ENCODE measurements at regions not wholly inside any gene's neighbourhood (a gene's known extent, or its start where the extent isn't known, plus 50 kb on each side); places are given as distances from the start of the nearest gene placed in this dataset.

DNA sequence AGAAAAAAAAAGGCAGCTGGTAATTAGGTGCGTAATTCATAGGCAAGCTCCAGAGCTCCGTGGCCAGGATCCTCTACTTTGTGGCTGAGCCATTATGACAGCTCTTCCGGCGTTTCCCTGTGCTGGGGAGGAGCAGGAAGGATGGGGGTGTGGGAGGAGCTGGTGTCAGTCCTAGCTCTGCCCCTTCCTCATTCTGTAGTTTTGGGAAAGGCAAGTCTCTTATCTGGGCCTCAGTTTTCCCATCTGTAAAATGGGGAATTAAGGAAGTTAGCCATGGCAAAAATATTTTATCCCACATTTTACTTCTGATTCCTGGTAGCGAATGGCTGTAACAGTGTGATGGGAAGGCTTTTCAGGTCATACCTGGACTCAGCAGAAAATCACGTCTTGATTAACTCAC is 81.1 kb downstream of the SEC61B start:
- Histone ChIP-seq H3K4me3 (ENCODE audit: low read depth, low read length) (no peak overlapping the region), H3K27me3 (no peaks in the 10 kb centered on the region), H3K4me1 (peaks cover 3% of the 10 kb centered on the region; the same call in 1 of the 2 replicates), H3K36me3 (no peaks in the 10 kb centered on the region), H3K9me3 (no peaks in the 10 kb centered on the region; the same call in 1 of the 2 replicates)
- DNase-seq: no peak
- TF ChIP-seq, protein P1, sequence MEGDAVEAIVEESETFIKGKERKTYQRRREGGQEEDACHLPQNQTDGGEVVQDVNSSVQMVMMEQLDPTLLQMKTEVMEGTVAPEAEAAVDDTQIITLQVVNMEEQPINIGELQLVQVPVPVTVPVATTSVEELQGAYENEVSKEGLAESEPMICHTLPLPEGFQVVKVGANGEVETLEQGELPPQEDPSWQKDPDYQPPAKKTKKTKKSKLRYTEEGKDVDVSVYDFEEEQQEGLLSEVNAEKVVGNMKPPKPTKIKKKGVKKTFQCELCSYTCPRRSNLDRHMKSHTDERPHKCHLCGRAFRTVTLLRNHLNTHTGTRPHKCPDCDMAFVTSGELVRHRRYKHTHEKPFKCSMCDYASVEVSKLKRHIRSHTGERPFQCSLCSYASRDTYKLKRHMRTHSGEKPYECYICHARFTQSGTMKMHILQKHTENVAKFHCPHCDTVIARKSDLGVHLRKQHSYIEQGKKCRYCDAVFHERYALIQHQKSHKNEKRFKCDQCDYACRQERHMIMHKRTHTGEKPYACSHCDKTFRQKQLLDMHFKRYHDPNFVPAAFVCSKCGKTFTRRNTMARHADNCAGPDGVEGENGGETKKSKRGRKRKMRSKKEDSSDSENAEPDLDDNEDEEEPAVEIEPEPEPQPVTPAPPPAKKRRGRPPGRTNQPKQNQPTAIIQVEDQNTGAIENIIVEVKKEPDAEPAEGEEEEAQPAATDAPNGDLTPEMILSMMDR (IDR thresholded peaks at IDR 0.05; ENCODE audit: low read depth, low read length): no peak

- no peaks in the 10 kb centered on the region for H3K27me3 ChIP-seq
- no peak for DNase-seq
- H3K4me1 ChIP-seq: no peaks in the 10 kb centered on the region
- H3K36me3 ChIP-seq: no peaks in the 10 kb centered on the region
- no peaks in the 10 kb centered on the region; the same call in 1 of the 2 replicates for H3K9me3 ChIP-seq
- H3K4me3 ChIP-seq (ENCODE audit: low read depth, low read length): no peak overlapping the region
- TF ChIP-seq, protein P1 (IDR thresholded peaks at IDR 0.05; ENCODE audit: low read depth, low read length): no peak
Observed at GRCh38 chr9:99305124-99305523, 83.0 kb downstream of the SEC61B start.

DNA sequence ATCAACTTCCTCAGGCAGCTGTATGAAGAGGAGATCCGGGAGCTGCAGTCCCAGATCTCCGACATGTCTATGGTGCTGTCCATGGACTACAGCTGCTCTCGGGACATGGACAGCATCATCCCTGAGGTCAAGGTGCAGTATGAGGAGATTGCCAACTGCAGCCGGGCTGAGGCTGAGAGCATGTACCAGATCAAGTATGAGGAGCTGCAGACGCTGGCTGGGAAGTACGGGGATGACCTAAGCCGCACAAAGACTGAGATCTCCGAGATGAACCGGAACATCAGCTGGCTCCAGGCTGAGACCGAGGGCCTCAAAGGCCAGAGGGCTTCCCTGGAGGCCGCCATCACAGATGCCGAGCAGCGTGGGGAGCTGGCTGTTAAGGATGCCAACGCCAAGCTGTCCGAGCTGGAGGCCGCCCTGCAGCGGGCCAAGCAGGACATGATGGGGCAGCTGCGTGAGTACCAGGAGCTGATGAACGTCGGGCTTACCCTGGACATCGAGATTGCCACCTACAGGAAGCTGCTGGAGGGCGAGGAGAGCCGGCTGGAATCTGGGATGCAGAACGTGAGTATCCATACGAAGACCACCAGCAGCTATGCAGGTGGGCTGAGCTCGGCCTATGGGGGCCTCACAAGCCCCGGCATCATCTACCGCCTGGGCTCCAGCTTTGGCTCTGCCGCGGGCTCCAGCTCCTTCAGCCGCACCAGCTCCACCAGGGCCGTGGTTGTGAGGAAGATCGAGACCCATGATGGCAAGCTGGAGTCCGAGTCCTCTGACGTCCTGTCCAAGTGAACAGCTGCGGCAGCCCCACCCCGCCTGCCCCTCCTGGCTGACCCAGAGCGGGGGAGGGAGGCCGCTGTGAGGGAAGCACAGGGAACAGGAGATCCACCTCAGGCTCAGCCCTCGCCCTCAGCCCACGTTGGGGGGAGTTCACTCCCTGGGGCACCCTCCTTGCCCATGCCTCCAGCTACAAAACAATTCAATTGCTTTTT is 84.0 kb downstream of the SEC61B start:
- H3K4me1 ChIP-seq: no peaks in the 10 kb centered on the region
- H3K4me3 ChIP-seq (ENCODE audit: low read depth, low read length): no peak overlapping the region
- no peaks in the 10 kb centered on the region for H3K27me3 ChIP-seq
- no peaks in the 10 kb centered on the region for H3K36me3 ChIP-seq
- TF ChIP-seq, protein P1 (IDR thresholded peaks at IDR 0.05; ENCODE audit: low read depth, low read length): no peak
- no peaks in the 10 kb centered on the region; the same call in 1 of the 2 replicates for H3K9me3 ChIP-seq
- no peak for DNase-seq

DNA sequence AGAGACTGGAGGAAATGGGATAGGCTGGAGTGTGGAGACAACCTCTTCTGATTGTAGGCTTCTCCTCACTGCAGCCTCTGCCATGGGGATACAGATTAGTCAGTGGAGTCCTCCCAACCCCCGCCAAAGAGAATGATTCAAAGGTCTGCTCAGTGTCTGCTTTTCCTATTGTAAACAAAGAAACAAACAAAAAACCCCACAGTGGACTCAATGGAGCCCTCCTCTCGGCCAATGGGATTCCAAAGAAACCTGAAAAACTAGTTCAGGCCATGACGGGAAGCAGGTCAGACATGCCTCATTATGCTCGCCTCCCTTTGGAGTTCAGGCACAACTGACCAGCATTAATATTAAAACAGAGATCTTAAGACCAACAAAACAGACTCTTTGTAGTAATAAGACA is 85.8 kb downstream of the SEC61B start:
- Histone ChIP-seq H3K4me3 (ENCODE audit: low read depth, low read length) (no peak overlapping the region), H3K9me3 (no peaks in the 10 kb centered on the region), H3K36me3 (no peaks in the 10 kb centered on the region), H3K27me3 (no peaks in the 10 kb centered on the region), H3K4me1 (no peaks in the 10 kb centered on the region)
- TF ChIP-seq, protein P1 (IDR thresholded peaks at IDR 0.05; ENCODE audit: low read depth, low read length): no peak
- no peak for DNase-seq

DNA sequence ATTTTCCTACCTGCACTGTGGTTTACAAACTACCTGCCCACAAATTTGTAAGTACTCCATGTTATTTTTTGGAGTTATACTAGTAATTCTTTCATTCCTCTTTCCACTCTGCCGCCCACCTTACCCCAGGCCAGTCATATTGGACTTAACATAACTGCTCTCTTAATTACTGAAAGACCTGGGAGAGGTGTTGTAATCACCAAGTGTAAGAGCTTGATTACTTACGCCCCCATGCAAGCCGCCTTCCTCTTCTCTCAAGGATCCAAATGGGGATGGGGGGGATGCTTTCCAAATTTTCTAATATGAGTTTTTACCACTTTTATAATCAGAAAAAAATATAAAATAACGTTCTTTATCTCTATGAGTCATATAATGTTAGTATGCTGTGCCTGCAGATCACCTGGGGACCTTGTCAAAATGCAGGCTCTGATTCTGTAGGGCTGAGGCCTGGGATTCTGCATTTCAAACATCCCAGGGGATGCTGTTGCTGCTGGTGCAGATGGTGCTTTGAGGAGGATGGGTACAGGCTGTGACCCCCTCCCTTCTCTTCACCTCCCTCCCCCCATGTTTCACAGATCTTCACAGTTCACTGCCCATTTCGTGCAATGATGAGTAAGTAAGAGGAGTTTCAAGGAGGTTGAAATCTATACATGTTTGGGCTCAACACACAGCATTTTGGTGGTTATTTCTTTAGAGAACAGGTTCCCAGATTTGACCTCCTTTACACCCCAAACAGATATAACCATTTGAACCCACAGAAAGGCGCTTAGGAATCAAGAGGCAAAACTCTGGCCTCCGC is 87.3 kb downstream of the SEC61B start:
- H3K27me3 ChIP-seq: no peaks in the 10 kb centered on the region
- H3K4me1 ChIP-seq: no peaks in the 10 kb centered on the region
- no peak for DNase-seq
- no peak overlapping the region for H3K4me3 ChIP-seq (ENCODE audit: low read depth, low read length)
- no peaks in the 10 kb centered on the region for H3K9me3 ChIP-seq
- TF ChIP-seq, protein P1 (IDR thresholded peaks at IDR 0.05; ENCODE audit: low read depth, low read length): no peak
- H3K36me3 ChIP-seq: no peaks in the 10 kb centered on the region

All from BE2C (cell line).